Skeletal muscle tissue (tissue), 3 donors: ENCODE measurements at regions not wholly inside any gene's neighbourhood (a gene's known extent, or its start where the extent isn't known, plus 50 kb on each side); places are given as distances from the start of the nearest gene placed in this dataset.

ENCODE experiments used
- H3K27ac ChIP-seq: one replicate; pipeline ENCODE4 v1.7.0; 2013; ENCODE audit warnings: mild to moderate bottlenecking, low read depth, low read length, inconsistent platforms
- H3K27me3 ChIP-seq, 3 donors: one replicate each; pipeline ENCODE4 v1.7.0; 2013; ENCODE audit warnings: low read length in 3 of 3; ENCODE audit not compliant: control insufficient read depth in 3 of 3, insufficient read depth in 3 of 3
- H3K36me3 ChIP-seq, 3 donors: one replicate each; pipeline ENCODE4 v1.7.0; 2013; ENCODE audit warnings: low read length in 3 of 3; ENCODE audit not compliant: control insufficient read depth in 3 of 3, insufficient read depth in 3 of 3
- H3K4me1 ChIP-seq, 3 donors: one replicate each; pipeline ENCODE4 v1.7.0; 2013; ENCODE audit warnings: low read length in 3 of 3, mild to moderate bottlenecking in 3 of 3; ENCODE audit not compliant: control insufficient read depth in 3 of 3, insufficient read depth in 3 of 3
- H3K4me3 ChIP-seq, 3 donors: one replicate each; pipeline ENCODE4 v1.7.0; 2013; ENCODE audit warnings: low read length in 3 of 3
- H3K9ac ChIP-seq, 3 donors: one replicate each; pipeline ENCODE4 v1.7.0; 2013; ENCODE audit warnings: low read length in 3 of 3, mild to moderate bottlenecking in 3 of 3, moderate library complexity in 2 of 3, low read depth in 1 of 3
- H3K9me3 ChIP-seq, 3 donors: one replicate each; pipeline ENCODE4 v1.7.0; 2013; ENCODE audit warnings: low read length in 3 of 3; ENCODE audit not compliant: control insufficient read depth in 3 of 3
- donor health status: Osteomylitis.

- Histone ChIP-seq H3K9ac (no peak overlapping the region), H3K4me3 (no peak overlapping the region), H3K36me3 (no peaks in the 10 kb centered on the region), H3K9me3 (no peaks in the 10 kb centered on the region), H3K27me3 (no peaks in the 10 kb centered on the region), H3K4me1 (no peaks in the 10 kb centered on the region), H3K27ac (no peak overlapping the region)
These were observed 248.1 kb upstream of the STAC start for GRCh38 chr3:36132214-36132613.

DNA sequence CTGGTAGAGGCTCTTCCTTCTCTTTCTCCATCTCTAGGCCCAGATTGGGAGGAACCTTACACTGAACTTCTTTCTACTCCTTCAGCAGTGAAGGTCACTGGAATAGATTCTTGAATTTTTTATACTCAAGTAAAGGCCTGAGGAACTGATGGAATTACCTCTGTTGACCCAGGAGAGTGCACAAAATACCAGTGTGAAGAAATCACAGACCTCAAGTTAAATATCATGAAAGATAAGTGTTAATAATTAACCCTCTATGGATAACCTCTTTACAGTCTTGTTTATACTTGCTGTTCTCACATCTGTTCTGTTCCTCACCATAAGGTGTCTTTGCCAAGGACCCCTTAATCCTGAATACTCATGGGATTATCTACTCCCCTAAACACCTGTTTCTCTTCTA lies 244.4 kb upstream of the STAC start:
- H3K4me3 ChIP-seq: no peak overlapping the region
- no peaks in the 10 kb centered on the region for H3K27me3 ChIP-seq
- H3K9me3 ChIP-seq: no peaks in the 10 kb centered on the region
- no peak overlapping the region for H3K9ac ChIP-seq
- H3K4me1 ChIP-seq: no peaks in the 10 kb centered on the region
- H3K27ac ChIP-seq: no peak overlapping the region
- no peaks in the 10 kb centered on the region for H3K36me3 ChIP-seq

DNA sequence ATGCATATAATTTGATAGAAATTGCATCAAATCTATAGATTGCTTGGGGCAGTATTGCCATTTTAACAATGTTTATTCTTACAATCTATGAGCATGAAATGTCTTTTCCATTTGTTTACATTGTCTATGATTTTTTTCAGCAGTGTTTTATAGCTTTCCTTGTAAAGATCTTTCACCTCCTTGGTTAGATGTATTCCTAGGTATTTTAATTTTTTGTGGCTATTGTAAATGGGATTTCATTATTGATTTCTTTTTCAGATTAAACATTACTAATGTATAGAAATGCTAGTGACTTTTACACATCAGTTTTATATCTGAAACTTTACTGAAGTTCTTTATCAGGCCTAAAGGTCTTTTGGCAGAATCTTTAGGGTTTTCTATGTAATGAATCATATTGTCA lies 237.6 kb upstream of the STAC start:
- Histone ChIP-seq H3K27me3 (no peaks in the 10 kb centered on the region), H3K36me3 (no peaks in the 10 kb centered on the region), H3K9me3 (no peaks in the 10 kb centered on the region), H3K4me1 (no peaks in the 10 kb centered on the region), H3K27ac (no peak overlapping the region), H3K9ac (no peak overlapping the region), H3K4me3 (no peak overlapping the region)

- H3K36me3 ChIP-seq: no peaks in the 10 kb centered on the region
- H3K9me3 ChIP-seq: no peaks in the 10 kb centered on the region
- no peak overlapping the region for H3K27ac ChIP-seq
- H3K4me1 ChIP-seq: no peaks in the 10 kb centered on the region
- no peaks in the 10 kb centered on the region for H3K27me3 ChIP-seq
- no peak overlapping the region for H3K4me3 ChIP-seq
- H3K9ac ChIP-seq: no peak overlapping the region
These were observed 233.9 kb upstream of the STAC start for GRCh38 chr3:36146404-36146803.

DNA sequence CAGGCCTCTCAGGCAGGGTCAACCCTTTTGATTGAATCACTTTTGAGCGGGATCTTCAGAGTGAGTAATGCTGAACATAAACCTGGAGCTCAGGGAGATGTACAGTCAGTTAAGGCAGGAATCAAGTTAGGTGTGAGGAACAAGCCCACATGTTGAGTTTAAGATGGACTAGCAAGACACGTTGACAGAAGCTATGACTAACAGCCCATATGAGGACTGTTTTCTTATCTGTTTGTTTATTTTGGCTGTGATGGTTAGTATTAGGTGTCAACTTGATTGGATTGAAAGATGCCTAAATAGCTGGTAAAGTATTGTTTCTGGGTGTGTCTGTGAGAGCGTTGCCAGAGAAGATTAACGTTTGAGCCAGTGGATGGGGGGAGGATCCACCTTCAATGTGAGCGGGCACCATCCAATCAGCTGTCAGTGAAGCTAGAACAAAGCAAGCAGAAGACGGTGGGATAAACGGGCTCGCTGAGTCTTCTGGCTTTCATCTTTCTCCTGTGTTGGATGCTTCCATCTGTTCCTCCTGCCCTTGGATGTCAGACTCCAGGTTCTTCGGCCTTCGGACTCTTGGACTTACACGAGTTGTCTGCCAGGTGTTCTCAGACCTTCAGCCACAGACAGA lies 232.3 kb upstream of the STAC start:
- Histone ChIP-seq H3K36me3 (no peaks in the 10 kb centered on the region), H3K27me3 (no peaks in the 10 kb centered on the region)

GRCh38 chr3:36149447-36149865 lies 230.8 kb upstream of the STAC start:
- Histone ChIP-seq H3K9me3 (no peaks in the 10 kb centered on the region), H3K36me3 (no peaks in the 10 kb centered on the region), H3K27me3 (no peaks in the 10 kb centered on the region), H3K9ac (no peak overlapping the region), H3K4me1 (no peaks in the 10 kb centered on the region), H3K4me3 (no peak overlapping the region), H3K27ac (no peak overlapping the region)

More for the DNA sequence above, 232.3 kb upstream of the STAC start:
- no peak overlapping the region for H3K4me3 ChIP-seq
- no peaks in the 10 kb centered on the region for H3K4me1 ChIP-seq
- no peak overlapping the region for H3K27ac ChIP-seq
- no peaks in the 10 kb centered on the region for H3K9me3 ChIP-seq
- H3K9ac ChIP-seq: no peak overlapping the region

DNA sequence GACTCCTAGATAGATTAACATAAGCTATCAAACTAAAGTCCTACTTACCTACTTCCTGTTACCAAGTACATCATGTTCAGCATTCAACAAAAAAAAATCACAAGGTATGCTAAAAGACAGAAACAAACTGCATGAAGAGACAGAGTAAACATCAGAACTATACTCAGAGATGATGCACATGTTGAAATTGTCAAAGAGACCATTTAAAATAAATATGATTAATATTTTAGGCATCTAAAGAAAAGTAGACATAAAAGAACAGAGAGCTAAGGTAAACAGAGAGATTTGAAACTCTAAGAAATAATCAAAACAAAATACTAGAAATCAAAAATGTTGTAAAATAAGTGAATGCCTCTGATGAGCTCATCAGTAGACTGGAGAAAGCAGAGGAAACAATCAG lies 224.8 kb upstream of the STAC start:
- no peak overlapping the region for H3K4me3 ChIP-seq
- H3K4me1 ChIP-seq: no peaks in the 10 kb centered on the region
- H3K27ac ChIP-seq: no peak overlapping the region
- H3K9ac ChIP-seq: no peak overlapping the region
- no peaks in the 10 kb centered on the region for H3K27me3 ChIP-seq
- no peaks in the 10 kb centered on the region for H3K36me3 ChIP-seq
- no peaks in the 10 kb centered on the region for H3K9me3 ChIP-seq

GRCh38 chr3:36164400-36164799 lies 215.9 kb upstream of the STAC start:
- Histone ChIP-seq H3K9me3 (no peaks in the 10 kb centered on the region), H3K36me3 (no peaks in the 10 kb centered on the region), H3K4me3 (no peak overlapping the region), H3K4me1 (no peaks in the 10 kb centered on the region), H3K27me3 (no peaks in the 10 kb centered on the region), H3K9ac (no peak overlapping the region), H3K27ac (no peak overlapping the region)

GRCh38 chr3:36165509-36166290 lies 214.6 kb upstream of the STAC start:
- Histone ChIP-seq H3K36me3 (no peaks in the 10 kb centered on the region), H3K27ac (no peak overlapping the region), H3K4me3 (no peak overlapping the region), H3K9me3 (no peaks in the 10 kb centered on the region), H3K27me3 (no peaks in the 10 kb centered on the region), H3K4me1 (no peaks in the 10 kb centered on the region), H3K9ac (no peak overlapping the region)

DNA sequence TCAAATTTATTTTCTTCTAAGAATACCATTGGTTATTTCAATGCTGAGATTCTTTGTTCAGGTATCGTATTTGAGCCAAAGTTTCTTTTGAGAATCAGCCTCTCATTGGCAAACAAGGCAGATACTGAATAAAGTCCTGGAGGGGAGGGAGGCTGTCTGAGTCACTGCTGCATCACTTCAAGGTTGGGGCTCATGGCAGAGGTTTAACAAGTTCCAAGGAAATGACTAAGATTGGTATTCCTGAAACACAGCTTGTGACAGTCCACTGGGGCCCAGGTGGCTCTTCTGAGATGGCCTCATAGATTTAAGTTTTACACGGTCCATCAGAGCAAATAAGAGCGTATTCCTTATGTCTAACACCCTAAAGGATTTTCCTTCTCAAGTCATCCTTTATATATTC lies 213.8 kb upstream of the STAC start:
- no peaks in the 10 kb centered on the region for H3K4me1 ChIP-seq
- no peaks in the 10 kb centered on the region for H3K27me3 ChIP-seq
- no peaks in the 10 kb centered on the region for H3K9me3 ChIP-seq
- no peaks in the 10 kb centered on the region for H3K36me3 ChIP-seq
- no peak overlapping the region for H3K9ac ChIP-seq
- H3K27ac ChIP-seq: no peak overlapping the region
- no peak overlapping the region for H3K4me3 ChIP-seq
